ENCODE measurements at regions not wholly inside any gene's neighbourhood (a gene's known extent, or its start where the extent isn't known, plus 50 kb on each side); places are given as distances from the start of the nearest gene placed in this dataset.

- no peak overlapping the region for H3K27ac ChIP-seq
These were observed 153.9 kb downstream of the CEP135 start for GRCh38 chr4:56102601-56103000.

DNA sequence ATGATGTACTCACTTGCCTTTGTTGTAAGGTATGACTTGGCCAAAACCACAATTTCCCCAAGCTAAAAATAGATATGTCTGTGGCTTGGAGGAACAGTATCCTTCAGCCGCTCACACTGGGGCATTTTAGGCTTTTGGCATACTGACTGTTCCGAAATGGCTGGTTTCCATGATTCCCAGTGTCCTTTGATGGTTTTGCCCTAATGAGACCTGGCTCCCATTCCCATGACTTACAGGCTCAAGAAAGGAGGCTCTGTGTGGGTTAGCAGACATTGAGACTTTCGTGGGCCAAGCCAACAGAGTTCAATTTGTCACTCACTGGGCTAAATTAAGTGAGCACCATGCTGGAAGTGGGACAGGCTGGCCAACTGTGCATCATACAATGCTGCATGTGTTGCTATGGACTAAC lies 150.6 kb downstream of the CEP135 start:
- H3K36me3 ChIP-seq = no peaks in the 10 kb centered on the region
- H3K27ac ChIP-seq = no peak overlapping the region
- intact Hi-C loops (cut with DNase I) = no loop called here
- ATAC-seq (no peak), DNase-seq (no peak)
- H3K4me1 ChIP-seq = no peaks in the 10 kb centered on the region
- no peaks in the 10 kb centered on the region for H3K9me3 ChIP-seq
- WGBS, 2 donors = 74 to 81% methylated on average over 3 of the region's 3 CpGs
- TF ChIP-seq, protein P1, sequence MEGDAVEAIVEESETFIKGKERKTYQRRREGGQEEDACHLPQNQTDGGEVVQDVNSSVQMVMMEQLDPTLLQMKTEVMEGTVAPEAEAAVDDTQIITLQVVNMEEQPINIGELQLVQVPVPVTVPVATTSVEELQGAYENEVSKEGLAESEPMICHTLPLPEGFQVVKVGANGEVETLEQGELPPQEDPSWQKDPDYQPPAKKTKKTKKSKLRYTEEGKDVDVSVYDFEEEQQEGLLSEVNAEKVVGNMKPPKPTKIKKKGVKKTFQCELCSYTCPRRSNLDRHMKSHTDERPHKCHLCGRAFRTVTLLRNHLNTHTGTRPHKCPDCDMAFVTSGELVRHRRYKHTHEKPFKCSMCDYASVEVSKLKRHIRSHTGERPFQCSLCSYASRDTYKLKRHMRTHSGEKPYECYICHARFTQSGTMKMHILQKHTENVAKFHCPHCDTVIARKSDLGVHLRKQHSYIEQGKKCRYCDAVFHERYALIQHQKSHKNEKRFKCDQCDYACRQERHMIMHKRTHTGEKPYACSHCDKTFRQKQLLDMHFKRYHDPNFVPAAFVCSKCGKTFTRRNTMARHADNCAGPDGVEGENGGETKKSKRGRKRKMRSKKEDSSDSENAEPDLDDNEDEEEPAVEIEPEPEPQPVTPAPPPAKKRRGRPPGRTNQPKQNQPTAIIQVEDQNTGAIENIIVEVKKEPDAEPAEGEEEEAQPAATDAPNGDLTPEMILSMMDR (IDR thresholded peaks at IDR 0.05) = no peak
- H3K4me3 ChIP-seq = no peak overlapping the region
- H3K27me3 ChIP-seq = no peaks in the 10 kb centered on the region

More at GRCh38 chr4:56102601-56103000, 153.9 kb downstream of the CEP135 start:
- intact Hi-C loops (cut with DNase I) = no loop called here
- no peak overlapping the region for H3K4me3 ChIP-seq
- ATAC-seq (no peak), DNase-seq (no peak)
- WGBS, 2 donors = 41 to 45% methylated on average over 5 of the region's 5 CpGs
- TF ChIP-seq, protein P1 (IDR thresholded peaks at IDR 0.05) = no peak
- H3K36me3 ChIP-seq = no peaks in the 10 kb centered on the region
- H3K27me3 ChIP-seq = no peaks in the 10 kb centered on the region
- H3K4me1 ChIP-seq = no peaks in the 10 kb centered on the region
- H3K9me3 ChIP-seq = no peaks in the 10 kb centered on the region

DNA sequence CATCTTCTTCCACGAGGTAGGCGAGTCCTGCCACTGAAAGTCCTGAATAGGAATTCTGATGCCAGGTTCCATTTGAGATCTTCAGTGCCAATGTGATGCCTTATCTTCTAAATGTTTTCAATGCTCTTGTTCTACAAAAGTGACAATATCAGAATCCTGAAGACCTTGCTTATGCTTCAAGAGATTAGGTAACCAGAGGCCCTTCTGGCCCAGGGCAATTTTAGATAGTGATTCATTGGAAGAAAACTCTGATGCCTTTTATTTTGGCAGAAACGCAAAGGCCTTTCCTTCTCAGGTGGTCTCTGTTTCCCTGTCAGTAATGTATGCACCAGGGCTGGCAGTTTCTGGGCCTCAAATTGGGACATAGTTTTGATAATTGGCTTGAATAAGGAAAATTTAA lies 144.8 kb downstream of the CEP135 start:
- intact Hi-C loops (cut with DNase I) = no loop called here
- TF ChIP-seq, protein P1 (IDR thresholded peaks at IDR 0.05) = no peak

DNA sequence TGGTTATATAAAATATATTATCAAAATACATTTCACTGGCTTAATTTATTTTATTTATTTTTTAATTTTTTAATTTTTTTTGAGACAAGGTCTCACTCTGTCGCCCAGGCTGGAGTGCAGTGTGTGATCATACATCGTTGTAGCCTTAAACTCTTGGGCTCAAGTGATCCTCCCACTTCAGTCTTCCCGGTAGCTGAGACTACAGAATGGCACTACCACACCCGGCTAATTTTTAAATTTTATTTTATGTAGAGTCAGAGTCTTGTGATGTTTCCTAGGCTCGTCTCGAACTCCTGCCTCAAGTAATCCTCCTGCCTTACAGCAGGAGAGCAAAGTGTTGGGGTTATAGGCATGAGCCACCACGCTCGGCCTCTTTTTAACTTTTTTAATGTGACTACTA lies 143.8 kb downstream of the CEP135 start:
- TF ChIP-seq, protein P1 (IDR thresholded peaks at IDR 0.05) = no peak
- Histone ChIP-seq H3K36me3 (no peaks in the 10 kb centered on the region), H3K4me1 (no peaks in the 10 kb centered on the region), H3K4me3 (no peak overlapping the region), H3K27ac (no peak overlapping the region), H3K27me3 (peaks cover 0 to 4% (median 0%) of the 10 kb centered on the region in 7 donors), H3K9me3 (no peaks in the 10 kb centered on the region)
- ATAC-seq (no peak), DNase-seq (no peak)
- intact Hi-C loops (cut with DNase I) = no loop called here
- 90 to 97% methylated on average over 8 of the region's 8 CpGs for WGBS, 2 donors

More for the DNA sequence above, 144.8 kb downstream of the CEP135 start:
- H3K27me3 ChIP-seq = peaks cover 0 to 4% (median 0%) of the 10 kb centered on the region in 7 donors
- no peak for ATAC-seq
- no peak overlapping the region for H3K27ac ChIP-seq
- no peaks in the 10 kb centered on the region for H3K36me3 ChIP-seq
- no peaks in the 10 kb centered on the region for H3K4me1 ChIP-seq
- no peaks in the 10 kb centered on the region for H3K9me3 ChIP-seq
- WGBS, 2 donors = 85 to 90% methylated on average over 3 of the region's 3 CpGs
- no peak overlapping the region for H3K4me3 ChIP-seq
- DNase-seq = no peak

Data from heart right ventricle (tissue), 16 donors.